Mesenchymal stem cell (in vitro differentiated cells and primary cell): ENCODE measurements at regions not wholly inside any gene's neighbourhood (a gene's known extent, or its start where the extent isn't known, plus 50 kb on each side); places are given as distances from the start of the nearest gene placed in this dataset.

Source experiments
- DNase-seq: peaks from one replicate; pipeline ENCODE4 v3.0.0-alpha.2; 2013
- H2AFZ ChIP-seq: one replicate; pipeline ENCODE4 v1.6.1; 2013; ENCODE audit warnings: low read depth, mild to moderate bottlenecking, control low read depth, inconsistent platforms, low read length, moderate library complexity
- H2AK5ac ChIP-seq: 2 replicates; pipeline ENCODE4 v1.6.1; 2013; ENCODE audit warnings: low read length, moderate library complexity, mild to moderate bottlenecking, inconsistent platforms; ENCODE audit not compliant: severe bottlenecking
- H2BK120ac ChIP-seq: one replicate; pipeline ENCODE4 v1.6.1; 2013; ENCODE audit warnings: low read depth, mild to moderate bottlenecking, inconsistent platforms, low read length, moderate library complexity
- H2BK12ac ChIP-seq, 2 experiments: one replicate each; pipeline ENCODE4 v1.6.1; 2013; ENCODE audit warnings: inconsistent platforms in 2 of 2, low read length in 2 of 2, mild to moderate bottlenecking in 2 of 2, moderate library complexity in 2 of 2, control low read depth in 1 of 2
- H2BK15ac ChIP-seq: one replicate; pipeline ENCODE4 v1.6.1; 2013; ENCODE audit warnings: mild to moderate bottlenecking, low read depth, inconsistent platforms; ENCODE audit not compliant: poor library complexity, severe bottlenecking
- H2BK5ac ChIP-seq: 2 replicates; pipeline ENCODE4 v1.6.1; 2013; ENCODE audit warnings: low read depth, mild to moderate bottlenecking, low read length, control low read depth, inconsistent platforms; ENCODE audit not compliant: poor library complexity, severe bottlenecking
- H3K14ac ChIP-seq, 2 experiments: one replicate each; pipeline ENCODE4 v1.6.1; 2013; ENCODE audit warnings: inconsistent platforms in 2 of 2, low read length in 2 of 2, control low read depth in 1 of 2, mild to moderate bottlenecking in 1 of 2, moderate library complexity in 1 of 2
- H3K18ac ChIP-seq, 2 experiments: one replicate each; pipeline ENCODE4 v1.6.1; 2013; ENCODE audit warnings: inconsistent platforms in 2 of 2, low read length in 2 of 2, control low read depth in 1 of 2, low read depth in 1 of 2, mild to moderate bottlenecking in 1 of 2
- H3K23ac ChIP-seq, 2 experiments: one replicate each; pipeline ENCODE4 v1.6.1; 2013; ENCODE audit warnings: inconsistent platforms in 2 of 2, low read length in 2 of 2, mild to moderate bottlenecking in 2 of 2, moderate library complexity in 2 of 2, control low read depth in 1 of 2
- H3K27ac ChIP-seq: 2 replicates; pipeline ENCODE4 v1.5.1; 2013; ENCODE audit warnings: mild to moderate bottlenecking, moderate library complexity, low read length, control low read depth, inconsistent platforms; ENCODE audit not compliant: poor library complexity, severe bottlenecking
- H3K27me3 ChIP-seq, 2 experiments: 2 replicates each; pipeline versions ENCODE4 v1.6.1 to v1.7.0; 2013; ENCODE audit warnings: low read length in 2 of 2, mild to moderate bottlenecking in 2 of 2, moderate library complexity in 2 of 2, control low read depth in 1 of 2, inconsistent platforms in 1 of 2; ENCODE audit not compliant: control insufficient read depth in 1 of 2, insufficient read depth in 1 of 2
- H3K36me3 ChIP-seq, 2 experiments: 2 replicates each; pipeline versions ENCODE4 v1.6.1 to v1.7.0; 2013; ENCODE audit warnings: low read length in 2 of 2, control low read depth in 1 of 2, inconsistent platforms in 1 of 2, low read depth in 1 of 2, mild to moderate bottlenecking in 1 of 2; ENCODE audit not compliant: insufficient read depth in 2 of 2, control insufficient read depth in 1 of 2
- H3K4ac ChIP-seq, 2 experiments: one replicate each; pipeline ENCODE4 v1.6.1; 2013; ENCODE audit warnings: inconsistent platforms in 2 of 2, low read length in 2 of 2, mild to moderate bottlenecking in 2 of 2, moderate library complexity in 2 of 2, control low read depth in 1 of 2, low read depth in 1 of 2
- H3K4me1 ChIP-seq: 2 replicates; pipeline ENCODE4 v1.6.1; 2013; ENCODE audit warnings: low read depth, low read length, control low read depth; ENCODE audit not compliant: control insufficient read depth, insufficient read depth
- H3K4me2 ChIP-seq: 2 replicates; pipeline ENCODE4 v1.6.1; 2013; ENCODE audit warnings: low read length, mild to moderate bottlenecking, inconsistent platforms; ENCODE audit not compliant: poor library complexity, severe bottlenecking
- H3K4me3 ChIP-seq, 2 experiments: 2 replicates each; pipeline versions ENCODE4 v1.5.1 to v1.7.0; 2013; ENCODE audit warnings: low read length in 2 of 2, mild to moderate bottlenecking in 2 of 2, control low read depth in 1 of 2, low read depth in 1 of 2; ENCODE audit not compliant: insufficient read depth in 1 of 2
- H3K79me1 ChIP-seq: replicated peaks from 2 replicates; pipeline ENCODE4 v1.6.1; 2013; ENCODE audit warnings: mild to moderate bottlenecking, control low read depth, low read length, inconsistent platforms; ENCODE audit not compliant: poor library complexity, severe bottlenecking
- H3K9ac ChIP-seq: 2 replicates; pipeline ENCODE4 v1.7.0; 2013; ENCODE audit warnings: mild to moderate bottlenecking, low read length, moderate library complexity
- H3K9me3 ChIP-seq: 2 replicates; pipeline ENCODE4 v1.7.0; 2013; ENCODE audit warnings: mild to moderate bottlenecking, low read length; ENCODE audit not compliant: control insufficient read depth
- H4K8ac ChIP-seq: one replicate; pipeline ENCODE4 v1.6.1; 2013; ENCODE audit warnings: inconsistent platforms, mild to moderate bottlenecking, low read length, moderate library complexity
- H4K91ac ChIP-seq: one replicate; pipeline ENCODE4 v1.6.1; 2013; ENCODE audit warnings: mild to moderate bottlenecking, low read length, inconsistent platforms
- WGBS: methylation state at CpG from one replicate; pipeline ENCODE4 v1.1.7; 2013; ENCODE audit warnings: mixed read lengths; 5-methylcytosine and 5-hydroxymethylcytosine counted together

DNA sequence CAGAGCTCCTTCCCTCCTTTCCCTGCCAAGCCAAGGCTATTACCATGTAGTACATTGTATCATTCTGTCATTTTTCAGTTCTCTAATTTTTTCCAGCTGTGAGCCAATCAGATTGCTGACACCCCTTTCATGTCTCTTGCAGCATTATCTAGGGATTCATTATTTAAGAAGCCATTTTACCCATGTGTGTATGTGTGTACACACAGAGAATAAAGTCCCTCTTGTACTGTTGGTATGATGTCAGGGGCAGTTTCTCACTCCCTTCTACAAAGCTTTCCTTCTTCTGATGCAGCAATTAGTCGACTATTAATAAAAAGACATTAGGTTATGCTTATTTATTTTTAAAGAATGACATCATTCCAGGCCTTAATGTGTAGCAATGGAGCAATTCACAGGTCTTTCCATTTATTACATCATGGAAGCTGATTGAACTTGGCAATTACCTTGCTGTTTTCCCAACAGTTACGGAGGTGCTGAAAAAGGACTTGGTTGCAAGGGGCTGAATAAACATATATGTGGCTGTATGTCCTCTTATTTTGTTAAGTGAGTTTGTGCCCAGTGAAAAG is 159.4 kb upstream of the HS3ST3A1 start:
- Histone ChIP-seq H3K9me3 (no peaks in the 10 kb centered on the region), H4K91ac (no peak overlapping the region), H3K4me3 (no peak overlapping the region), H3K79me1 (no peaks in the 10 kb centered on the region), H3K36me3 (no peaks in the 10 kb centered on the region), H3K18ac (no peak overlapping the region), H3K4ac (no peak overlapping the region), H3K9ac (no peak overlapping the region), H3K23ac (no peak overlapping the region), H3K27ac (no peak overlapping the region), H2AK5ac (no peak overlapping the region), H2AFZ (no peak overlapping the region), H3K27me3 (no peaks in the 10 kb centered on the region), H3K4me1 (no peaks in the 10 kb centered on the region), H2BK5ac (no peak overlapping the region), H3K14ac (no peak overlapping the region), H2BK12ac (no peak overlapping the region), H2BK15ac (no peak overlapping the region), H2BK120ac (no peak overlapping the region), H3K4me2 (no peak overlapping the region), H4K8ac (no peak overlapping the region)
- 88% methylated on average over 1 of the region's 2 CpGs for WGBS
- no peak for DNase-seq

- Histone ChIP-seq H3K4ac (no peak overlapping the region), H2AFZ (no peak overlapping the region), H3K36me3 (no peaks in the 10 kb centered on the region), H2BK15ac (no peak overlapping the region), H3K9me3 (peaks cover 14% of the 10 kb centered on the region), H2BK12ac (no peak overlapping the region), H4K91ac (no peak overlapping the region), H2BK5ac (no peak overlapping the region), H3K14ac (no peak overlapping the region), H3K27ac (no peak overlapping the region), H3K18ac (no peak overlapping the region), H2AK5ac (no peak overlapping the region), H3K9ac (no peak overlapping the region), H3K79me1 (no peaks in the 10 kb centered on the region), H3K23ac (no peak overlapping the region), H4K8ac (no peak overlapping the region), H3K4me1 (no peaks in the 10 kb centered on the region), H3K4me2 (no peak overlapping the region), H3K4me3 (no peak overlapping the region), H3K27me3 (no peaks in the 10 kb centered on the region), H2BK120ac (no peak overlapping the region)
- 72% methylated on average over 2 of the region's 2 CpGs for WGBS
- DNase-seq, result peak; percentile 23
Observed at GRCh38 chr17:13765701-13766100, 164.0 kb upstream of the HS3ST3A1 start.

DNA sequence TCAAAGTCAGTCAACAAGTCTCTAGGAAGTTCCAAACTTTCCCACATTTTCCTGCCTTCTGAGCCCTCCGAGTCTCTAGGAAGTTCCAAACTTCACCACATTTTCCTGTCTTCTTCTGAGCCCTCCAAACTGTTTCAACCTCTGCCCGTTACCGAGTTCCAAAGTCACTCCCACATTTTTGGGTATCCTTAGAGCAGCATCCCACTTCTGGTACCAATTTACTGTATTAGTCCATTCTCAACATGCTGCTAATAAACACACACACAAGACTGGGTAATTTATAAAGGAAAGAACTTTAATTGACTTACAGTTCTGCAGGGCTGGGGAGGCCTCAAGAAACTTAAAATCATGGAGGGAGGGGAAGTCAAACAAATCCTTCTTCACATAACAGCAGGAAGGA is 169.0 kb upstream of the HS3ST3A1 start:
- no peak overlapping the region for H2AFZ ChIP-seq
- no peak overlapping the region for H4K8ac ChIP-seq
- no peak overlapping the region for H2BK5ac ChIP-seq
- H4K91ac ChIP-seq, result no peak overlapping the region
- no peak overlapping the region for H3K4ac ChIP-seq
- H3K27me3 ChIP-seq, result no peaks in the 10 kb centered on the region
- no peak overlapping the region for H2BK12ac ChIP-seq
- H3K9me3 ChIP-seq, result peaks cover 30% of the 10 kb centered on the region
- no peak overlapping the region for H2BK15ac ChIP-seq
- H3K79me1 ChIP-seq, result no peaks in the 10 kb centered on the region
- H3K27ac ChIP-seq, result no peak overlapping the region
- H2AK5ac ChIP-seq, result no peak overlapping the region
- 81% methylated on average over 3 of the region's 3 CpGs for WGBS
- H3K18ac ChIP-seq, result no peak overlapping the region
- no peaks in the 10 kb centered on the region for H3K4me1 ChIP-seq
- no peak overlapping the region for H3K4me3 ChIP-seq
- no peak overlapping the region for H3K4me2 ChIP-seq
- H3K36me3 ChIP-seq, result no peaks in the 10 kb centered on the region
- H3K23ac ChIP-seq, result no peak overlapping the region
- H3K9ac ChIP-seq, result no peak overlapping the region
- no peak for DNase-seq
- no peak overlapping the region for H2BK120ac ChIP-seq
- H3K14ac ChIP-seq, result no peak overlapping the region

DNA sequence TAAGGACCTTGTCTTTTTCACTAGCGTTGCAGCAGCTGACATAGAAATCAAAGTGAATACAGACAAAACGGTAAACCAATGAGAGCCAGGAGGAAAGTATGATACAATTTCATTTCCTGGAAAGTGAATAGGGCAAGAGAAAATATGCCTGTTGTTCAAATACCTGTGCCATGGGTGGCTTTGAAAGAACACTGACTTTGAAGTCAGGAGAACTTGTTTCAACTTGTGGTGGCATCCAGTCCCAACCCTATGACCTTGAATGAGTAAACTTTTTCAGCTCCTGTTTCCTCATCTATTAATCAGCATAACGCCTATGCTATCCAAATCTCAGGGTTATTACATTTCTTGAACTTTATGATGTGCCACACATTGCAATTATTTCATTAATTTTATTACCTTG is 173.7 kb upstream of the HS3ST3A1 start:
- no peak overlapping the region for H2BK15ac ChIP-seq
- H3K4me2 ChIP-seq, result no peak overlapping the region
- no peak overlapping the region for H3K23ac ChIP-seq
- H4K8ac ChIP-seq, result no peak overlapping the region
- no peak overlapping the region for H3K18ac ChIP-seq
- no peak overlapping the region for H3K14ac ChIP-seq
- H2BK12ac ChIP-seq, result no peak overlapping the region
- H3K36me3 ChIP-seq, result no peaks in the 10 kb centered on the region
- H3K9me3 ChIP-seq, result peaks cover 28% of the 10 kb centered on the region
- no peak overlapping the region for H3K9ac ChIP-seq
- no peak overlapping the region for H3K27ac ChIP-seq
- no peaks in the 10 kb centered on the region for H3K4me1 ChIP-seq
- WGBS, result 47% methylated on average over 2 of the region's 3 CpGs
- no peak overlapping the region for H4K91ac ChIP-seq
- H2AFZ ChIP-seq, result no peak overlapping the region
- no peaks in the 10 kb centered on the region for H3K79me1 ChIP-seq
- H3K4me3 ChIP-seq, result no peak overlapping the region
- no peak for DNase-seq
- no peak overlapping the region for H2BK5ac ChIP-seq
- no peak overlapping the region for H2AK5ac ChIP-seq
- no peak overlapping the region for H2BK120ac ChIP-seq
- no peaks in the 10 kb centered on the region for H3K27me3 ChIP-seq
- H3K4ac ChIP-seq, result no peak overlapping the region
